ENCODE measurements at regions not wholly inside any gene's neighbourhood (a gene's known extent, or its start where the extent isn't known, plus 50 kb on each side); places are given as distances from the start of the nearest gene placed in this dataset.

DNA sequence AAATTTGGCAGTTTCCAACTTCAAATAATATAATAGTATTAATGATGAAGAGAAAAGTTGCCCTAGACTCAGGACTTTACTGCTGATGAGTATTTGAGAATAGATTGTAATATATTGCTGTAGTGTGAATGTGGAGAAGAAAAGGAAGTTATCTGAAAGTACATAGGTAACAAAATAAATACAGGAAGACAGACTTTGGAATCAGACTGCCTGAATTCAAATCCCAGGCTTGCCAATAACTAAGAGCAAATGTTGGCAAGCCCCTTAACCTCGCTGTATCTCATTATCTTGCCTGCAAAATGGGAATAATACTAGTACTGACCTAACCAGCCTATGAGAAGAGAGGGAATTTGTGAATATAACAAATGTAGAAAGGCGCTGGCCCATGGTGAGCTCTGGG is 765.2 kb upstream of the ID2 start:
- H3K4me3 ChIP-seq (ENCODE audit: low read depth, low read length): no peak overlapping the region
- no peak for DNase-seq (ENCODE audit: low read depth)
- TF ChIP-seq, protein P1, sequence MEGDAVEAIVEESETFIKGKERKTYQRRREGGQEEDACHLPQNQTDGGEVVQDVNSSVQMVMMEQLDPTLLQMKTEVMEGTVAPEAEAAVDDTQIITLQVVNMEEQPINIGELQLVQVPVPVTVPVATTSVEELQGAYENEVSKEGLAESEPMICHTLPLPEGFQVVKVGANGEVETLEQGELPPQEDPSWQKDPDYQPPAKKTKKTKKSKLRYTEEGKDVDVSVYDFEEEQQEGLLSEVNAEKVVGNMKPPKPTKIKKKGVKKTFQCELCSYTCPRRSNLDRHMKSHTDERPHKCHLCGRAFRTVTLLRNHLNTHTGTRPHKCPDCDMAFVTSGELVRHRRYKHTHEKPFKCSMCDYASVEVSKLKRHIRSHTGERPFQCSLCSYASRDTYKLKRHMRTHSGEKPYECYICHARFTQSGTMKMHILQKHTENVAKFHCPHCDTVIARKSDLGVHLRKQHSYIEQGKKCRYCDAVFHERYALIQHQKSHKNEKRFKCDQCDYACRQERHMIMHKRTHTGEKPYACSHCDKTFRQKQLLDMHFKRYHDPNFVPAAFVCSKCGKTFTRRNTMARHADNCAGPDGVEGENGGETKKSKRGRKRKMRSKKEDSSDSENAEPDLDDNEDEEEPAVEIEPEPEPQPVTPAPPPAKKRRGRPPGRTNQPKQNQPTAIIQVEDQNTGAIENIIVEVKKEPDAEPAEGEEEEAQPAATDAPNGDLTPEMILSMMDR (IDR thresholded peaks at IDR 0.05; ENCODE audit: control insufficient read depth, extremely low read depth, insufficient read depth): no peak

DNA sequence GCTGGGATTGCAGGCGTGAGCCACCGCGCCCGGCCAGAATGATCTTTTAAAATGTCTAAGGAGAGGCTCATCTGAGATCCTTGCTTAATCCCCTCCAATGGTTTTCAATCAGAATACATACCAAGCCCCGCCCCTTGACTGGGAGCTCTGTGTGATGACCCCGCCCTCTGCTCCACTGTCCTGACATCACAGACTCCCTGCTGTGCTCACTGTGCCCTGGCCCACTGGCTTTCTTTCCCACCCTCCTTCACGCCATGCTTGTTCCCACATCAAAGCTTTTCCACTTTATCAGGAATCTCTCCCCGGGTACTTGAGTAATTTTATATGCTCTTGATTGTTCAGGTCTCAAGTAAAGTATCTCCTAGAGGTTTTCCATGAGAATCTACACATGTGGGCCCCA is 762.3 kb upstream of the ID2 start:
- DNase-seq (ENCODE audit: low read depth): no peak
- TF ChIP-seq, protein P1 (IDR thresholded peaks at IDR 0.05; ENCODE audit: control insufficient read depth, extremely low read depth, insufficient read depth): no peak
- H3K4me3 ChIP-seq (ENCODE audit: low read depth, low read length): no peak overlapping the region

DNA sequence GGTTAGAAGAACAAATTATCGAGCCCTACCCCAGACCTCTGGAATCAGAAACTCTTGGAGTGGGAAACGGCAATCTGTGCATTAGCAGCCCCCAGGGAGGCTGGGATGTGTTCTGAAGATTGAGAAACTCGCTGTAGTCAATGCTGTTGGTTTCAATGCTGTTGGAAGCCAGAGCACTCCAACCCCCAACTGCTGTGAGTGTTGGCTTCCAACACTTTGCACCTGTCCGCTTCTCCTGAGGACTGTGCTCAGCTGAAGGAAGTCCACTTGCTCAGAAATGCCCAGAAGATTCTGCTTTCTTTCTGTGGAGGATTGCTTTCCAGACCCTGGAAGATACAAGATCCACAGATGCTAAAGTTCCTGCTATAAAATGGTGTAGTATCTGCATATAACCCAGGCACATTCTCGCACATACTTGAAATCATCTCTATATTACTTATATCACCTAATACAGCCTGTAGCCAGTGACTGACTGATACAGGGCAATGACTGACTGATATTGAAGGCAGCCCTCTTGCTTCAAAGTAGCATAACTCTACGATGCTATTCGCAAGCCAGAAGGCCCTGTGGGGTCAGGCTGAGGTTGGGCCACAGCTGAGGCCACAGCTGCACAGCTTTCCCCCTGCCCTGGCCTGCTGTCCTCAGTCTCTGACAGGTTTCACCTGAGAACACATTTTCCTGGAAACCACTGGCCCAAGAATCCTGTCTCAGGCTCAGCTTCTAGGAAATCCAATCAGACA is 757.7 kb upstream of the ID2 start:
- TF ChIP-seq, protein P1 (IDR thresholded peaks at IDR 0.05; ENCODE audit: control insufficient read depth, extremely low read depth, insufficient read depth): no peak
- no peak overlapping the region for H3K4me3 ChIP-seq (ENCODE audit: low read depth, low read length)
- DNase-seq (ENCODE audit: low read depth): no peak

DNA sequence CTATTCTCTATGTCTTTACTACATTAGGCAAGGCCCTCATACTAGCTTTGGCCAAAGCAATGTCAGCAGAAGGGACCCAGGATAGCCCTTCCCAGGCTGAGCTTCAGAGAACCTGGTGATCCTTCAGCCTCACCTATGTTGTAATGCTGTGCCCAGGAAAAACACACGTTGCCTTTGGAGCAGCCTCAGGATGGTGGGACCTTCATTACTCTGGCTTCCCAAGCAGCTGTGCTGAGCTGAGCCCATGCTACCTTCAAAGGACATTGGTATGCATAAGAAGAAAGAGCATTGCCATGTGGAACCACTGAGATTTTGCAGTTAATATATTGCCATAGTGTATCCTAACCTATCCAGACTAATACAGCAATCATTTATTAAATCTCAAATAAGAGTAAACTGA is 756.4 kb upstream of the ID2 start:
- no peak overlapping the region for H3K4me3 ChIP-seq (ENCODE audit: low read depth, low read length)
- no peak for DNase-seq (ENCODE audit: low read depth)
- TF ChIP-seq, protein P1 (IDR thresholded peaks at IDR 0.05; ENCODE audit: control insufficient read depth, extremely low read depth, insufficient read depth): no peak

DNA sequence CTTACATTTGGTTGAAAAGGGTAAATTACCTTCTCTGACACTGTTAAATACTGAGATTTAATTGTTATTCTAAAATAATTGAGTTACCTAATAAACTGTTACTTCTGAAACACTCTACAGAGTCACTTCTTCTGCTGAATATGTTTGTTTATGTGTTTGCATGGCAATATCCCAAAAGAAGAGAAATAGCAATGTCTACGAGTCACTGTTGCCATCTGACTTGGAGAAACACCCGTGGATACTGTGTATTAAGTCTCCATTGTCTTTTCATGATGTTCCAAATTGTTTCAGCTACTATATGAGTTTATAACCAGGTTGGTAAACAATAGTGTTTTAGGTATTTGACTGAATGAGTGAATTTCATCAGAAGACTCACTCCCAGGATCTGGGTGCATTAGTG is 754.2 kb upstream of the ID2 start:
- TF ChIP-seq, protein P1 (IDR thresholded peaks at IDR 0.05; ENCODE audit: control insufficient read depth, extremely low read depth, insufficient read depth): no peak
- DNase-seq (ENCODE audit: low read depth): no peak

DNA sequence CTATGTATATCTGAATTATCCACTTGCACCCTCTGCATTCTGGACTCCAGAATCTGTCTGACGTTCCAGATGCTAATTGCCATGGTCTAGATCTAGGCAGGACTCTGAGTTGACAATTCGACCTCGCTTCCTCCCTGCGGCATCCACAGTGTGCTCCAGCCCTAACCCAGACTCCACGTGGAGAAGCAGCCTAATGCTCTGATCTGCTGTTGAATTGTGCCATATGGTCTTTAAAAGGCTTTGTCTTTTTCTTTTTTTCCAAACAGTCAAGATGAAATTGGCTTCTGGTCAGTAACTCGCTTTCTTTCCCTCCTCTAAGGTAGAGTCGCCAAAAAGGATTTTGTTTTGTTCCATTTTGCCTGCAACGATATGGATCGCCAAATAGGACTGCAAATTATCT is 752.6 kb upstream of the ID2 start:
- no peak overlapping the region for H3K4me3 ChIP-seq (ENCODE audit: low read depth, low read length)
- DNase-seq (ENCODE audit: low read depth): no peak
- TF ChIP-seq, protein P1 (IDR thresholded peaks at IDR 0.05; ENCODE audit: control insufficient read depth, extremely low read depth, insufficient read depth): no peak

More for the DNA sequence above, 754.2 kb upstream of the ID2 start:
- no peak overlapping the region for H3K4me3 ChIP-seq (ENCODE audit: low read depth, low read length)
